NCI-H2029 (cell line): ENCODE measurements at regions not wholly inside any gene's neighbourhood (a gene's known extent, or its start where the extent isn't known, plus 50 kb on each side); places are given as distances from the start of the nearest gene placed in this dataset.
"Not testable (repeated sequence)": the region's sequence is repeated elsewhere in the genome, so short reads cannot be mapped to it uniquely, and the experiment has no call there.

Source experiments
- DNase-seq: peaks from one replicate; lab custom pipeline; 2025; lab: John Stamatoyannopoulos, UW

DNA sequence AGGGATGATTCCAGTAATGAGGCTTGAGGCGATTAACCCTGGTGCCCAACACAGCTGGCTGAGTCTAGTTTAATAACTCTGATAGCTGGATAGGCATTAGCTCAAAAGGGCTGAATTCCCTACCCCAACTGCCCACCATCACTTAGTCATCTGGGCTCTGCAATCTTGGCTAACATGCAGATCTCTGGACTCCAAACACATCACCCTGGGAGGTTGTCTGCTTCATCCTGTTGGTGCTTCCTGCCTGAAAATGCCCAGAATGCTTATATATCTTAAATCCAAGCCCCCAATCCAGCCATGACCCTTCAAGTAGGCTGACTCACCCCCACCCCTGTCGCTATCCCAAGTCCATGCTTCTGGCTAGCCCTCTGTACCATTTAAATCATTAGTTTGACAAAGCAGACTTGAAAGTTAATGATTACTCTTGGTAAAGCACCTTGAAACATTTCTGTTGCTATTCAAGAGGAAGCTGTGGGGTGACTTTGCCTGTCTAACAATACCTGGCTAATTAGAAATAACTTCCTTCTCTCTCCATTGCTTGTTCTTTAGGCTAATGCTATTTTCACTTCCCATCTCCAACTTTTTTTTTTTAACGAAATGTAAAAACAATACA is 107.0 kb upstream of the RORA start:
- DNase-seq: no peak

DNA sequence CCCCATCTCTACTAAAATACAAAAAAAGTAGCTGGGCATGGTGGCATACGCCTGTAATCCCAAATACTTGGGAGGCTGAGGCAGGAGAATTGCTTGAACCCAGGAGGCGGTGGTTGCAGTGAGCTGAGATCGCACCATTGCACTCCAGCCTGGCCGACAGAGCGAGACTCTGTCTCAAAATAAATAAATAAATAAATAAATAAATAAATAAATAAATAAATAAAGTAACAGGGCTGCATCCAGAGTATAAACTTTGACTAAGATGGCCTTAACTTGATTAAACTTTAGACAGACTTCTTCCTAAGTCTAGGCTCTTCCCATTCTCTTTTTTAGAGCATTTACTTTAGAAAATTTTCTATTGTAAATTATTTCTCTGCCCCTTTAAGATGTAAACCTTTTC is 105.6 kb upstream of the RORA start:
- not testable (repeated sequence) for DNase-seq

DNA sequence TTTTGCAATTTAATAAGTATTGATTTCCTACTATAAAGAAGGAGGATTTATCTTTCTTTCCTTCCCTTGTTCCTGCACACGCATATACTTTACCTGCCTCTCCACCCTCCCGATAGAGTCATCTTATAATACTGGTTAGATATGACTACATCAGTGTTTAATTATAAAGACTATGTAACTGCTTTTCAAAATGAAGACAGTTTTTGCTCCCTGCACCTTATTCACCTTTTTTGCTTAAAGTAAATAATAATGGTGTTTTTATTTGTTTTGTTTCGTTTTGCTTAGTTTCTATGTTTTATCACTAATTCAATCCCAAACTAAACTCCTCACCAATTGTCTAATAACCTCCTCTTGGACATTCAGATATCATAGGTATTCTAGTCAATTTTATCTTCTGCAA is 101.9 kb upstream of the RORA start:
- DNase-seq: no peak

DNA sequence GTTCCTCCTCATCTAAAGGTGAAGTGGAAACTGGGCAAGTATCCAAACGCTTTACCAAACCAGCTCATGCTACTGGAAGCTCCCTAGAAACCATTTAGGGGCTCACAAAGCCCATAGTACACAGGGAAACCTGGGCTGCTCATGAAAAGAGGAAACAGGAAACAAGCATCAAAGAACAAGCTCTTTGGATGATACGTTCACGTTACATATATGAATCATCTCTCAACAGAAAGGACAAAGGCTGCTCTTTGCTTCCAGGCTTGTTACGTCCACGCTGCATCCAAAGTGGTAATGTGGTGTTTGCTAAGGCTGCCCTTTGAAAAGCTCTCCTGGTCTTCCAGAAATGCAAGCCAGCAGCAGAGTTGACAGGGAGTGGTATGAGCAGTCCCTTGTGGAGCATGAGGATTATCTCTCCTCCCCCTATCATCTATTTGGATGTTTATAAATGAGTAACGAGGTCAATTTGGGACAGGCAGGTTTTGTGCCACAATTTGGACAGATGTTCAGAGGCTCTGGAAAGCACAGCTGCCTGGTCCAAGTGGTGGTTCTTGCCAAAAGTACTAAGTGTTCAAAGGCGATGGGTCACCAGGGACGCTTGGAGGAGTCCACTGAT is 98.0 kb upstream of the RORA start:
- DNase-seq: peak; percentile 92

DNA sequence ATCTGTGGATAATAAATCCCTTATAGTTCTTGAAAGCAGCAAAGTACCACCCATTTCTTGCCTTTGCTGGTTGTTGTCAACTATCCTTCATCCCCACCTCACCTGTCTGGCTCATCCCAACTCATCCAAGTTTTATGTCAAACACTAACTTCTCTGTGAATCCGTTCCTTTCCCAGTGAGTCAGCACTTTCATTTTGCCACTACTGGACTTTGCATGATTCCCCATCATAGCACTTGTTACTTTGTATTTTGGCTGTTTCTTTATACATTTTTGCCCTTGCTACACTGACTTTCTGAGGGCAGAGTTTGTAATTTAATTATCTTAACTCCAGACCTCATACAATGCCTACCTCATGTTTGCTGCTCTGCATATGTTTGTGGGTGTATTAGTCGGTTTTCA is 90.8 kb upstream of the RORA start:
- DNase-seq: no peak

DNA sequence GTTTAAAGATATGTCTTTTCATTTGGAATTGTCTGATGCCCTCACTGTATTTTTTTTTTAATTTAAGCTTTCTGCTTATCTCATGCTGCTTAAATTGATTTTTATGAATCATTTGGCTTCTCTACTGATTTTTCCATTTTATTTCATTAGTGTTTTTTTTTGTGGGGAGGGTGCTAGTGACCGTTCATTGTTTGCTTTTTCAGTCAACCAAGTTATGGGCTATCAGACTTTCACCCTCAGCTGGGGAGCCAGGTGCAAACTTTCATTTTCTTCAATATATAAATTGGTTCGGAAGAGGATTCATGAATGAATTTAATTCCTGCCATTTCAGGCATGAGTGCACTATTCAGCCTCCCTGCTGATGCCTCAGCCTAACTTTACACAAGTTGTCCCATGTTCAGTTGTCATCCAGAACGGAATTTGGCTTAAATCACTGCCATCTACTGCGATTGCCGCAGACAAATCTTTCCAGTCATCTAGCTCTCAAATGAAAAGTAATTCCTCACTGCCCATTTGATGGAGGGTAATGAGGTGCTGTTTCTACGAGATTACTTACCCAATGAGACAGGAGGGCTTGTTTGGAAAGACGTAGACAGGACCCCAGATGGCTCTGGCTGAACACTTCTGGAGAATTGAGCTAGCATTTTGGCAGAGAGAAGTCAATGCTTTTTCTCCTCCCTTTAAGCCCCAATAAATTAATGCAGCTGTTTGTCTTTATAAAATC is 89.9 kb upstream of the RORA start:
- DNase-seq: no peak

- peak; percentile 57 for DNase-seq
Observed at GRCh38 chr15:61318301-61318700, 89.2 kb upstream of the RORA start.

GRCh38 chr15:61315471-61315870 is 86.4 kb upstream of the RORA start:
- no peak for DNase-seq

DNA sequence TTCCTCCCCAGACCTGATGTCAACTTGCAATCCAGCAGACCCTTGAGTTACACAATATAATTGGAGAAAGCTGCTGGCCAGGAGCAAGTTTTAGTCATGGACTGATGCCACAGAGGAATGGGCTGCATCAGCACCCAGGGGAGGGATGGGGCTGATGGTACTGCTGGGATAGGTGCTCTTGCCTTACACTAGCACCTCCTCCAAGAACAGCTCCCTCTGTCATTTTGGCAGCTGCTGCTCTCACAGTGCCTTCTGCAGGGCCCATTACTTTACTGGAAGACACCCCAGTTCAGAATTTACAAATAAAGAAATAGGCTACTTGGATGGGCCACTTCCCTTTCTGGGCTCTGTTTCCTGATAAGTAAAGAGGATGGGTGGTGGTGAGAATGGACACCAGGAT is 85.3 kb upstream of the RORA start:
- no peak for DNase-seq

DNA sequence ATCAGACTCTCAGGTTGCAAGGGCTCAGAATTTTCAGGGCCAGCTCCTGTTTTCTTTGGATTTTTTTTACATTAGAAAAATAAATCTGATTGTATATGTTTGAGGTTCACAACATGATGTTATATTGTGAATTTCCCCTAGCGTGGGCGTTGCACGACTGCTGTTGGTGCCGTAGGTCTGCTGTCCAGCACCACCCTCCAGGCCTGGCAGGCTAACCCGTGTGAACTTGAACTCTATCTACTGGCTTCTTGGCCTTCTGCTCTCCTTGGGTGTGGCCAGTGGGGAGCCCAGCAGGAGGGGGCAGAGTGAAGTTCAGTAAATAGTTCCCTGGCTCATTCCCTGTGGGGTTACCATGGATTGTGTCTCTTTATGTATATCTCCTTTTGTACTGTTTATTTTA is 80.5 kb upstream of the RORA start:
- DNase-seq: no peak

DNA sequence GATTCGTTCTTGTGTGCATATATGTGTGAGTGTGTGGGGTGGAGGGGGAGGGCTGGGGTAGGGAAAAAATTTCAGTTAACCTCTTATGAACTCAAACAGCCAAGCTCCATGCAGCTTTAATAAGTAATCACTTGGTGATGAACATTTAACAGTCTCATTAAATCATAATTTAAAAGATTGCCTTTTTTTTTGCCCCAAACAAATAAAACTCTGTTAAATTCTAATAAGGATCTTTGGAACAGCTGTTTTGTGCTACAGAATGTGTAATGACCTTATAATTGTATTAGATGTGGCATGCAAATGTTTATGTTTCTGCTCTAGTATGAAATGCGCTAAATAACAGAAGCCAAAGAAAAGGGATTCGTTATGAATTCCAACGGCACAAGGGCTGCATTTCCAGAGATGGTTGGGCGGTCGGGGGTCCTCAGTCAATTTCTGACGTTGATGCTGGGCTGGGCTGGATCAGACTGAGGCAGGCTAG is 80.0 kb upstream of the RORA start:
- no peak for DNase-seq

GRCh38 chr15:61308437-61308836 is 79.3 kb upstream of the RORA start:
- DNase-seq: no peak

DNA sequence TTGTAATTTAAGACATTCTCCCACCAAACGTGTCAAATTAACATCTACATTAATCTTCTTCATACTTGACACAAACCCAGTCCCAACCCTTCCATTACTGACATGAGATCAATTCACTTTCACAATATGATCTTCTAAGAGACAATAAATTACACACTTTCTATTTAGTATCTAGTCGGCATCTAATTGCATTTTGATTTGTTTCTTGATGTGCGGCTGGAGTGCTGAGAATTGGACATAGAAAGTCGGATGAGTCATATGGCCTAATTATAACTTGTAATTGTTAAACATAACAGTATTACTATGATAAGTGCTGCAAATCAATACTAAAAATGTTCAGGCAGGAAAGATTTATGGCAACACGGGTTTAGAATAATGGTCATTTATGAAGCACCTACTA is 78.4 kb upstream of the RORA start:
- DNase-seq: no peak

GRCh38 chr15:61301701-61302100 is 72.6 kb upstream of the RORA start:
- no peak for DNase-seq

GRCh38 chr15:61299075-61299763 is 70.1 kb upstream of the RORA start:
- no peak for DNase-seq

GRCh38 chr15:61295239-61295638 is 66.1 kb upstream of the RORA start:
- no peak for DNase-seq

DNA sequence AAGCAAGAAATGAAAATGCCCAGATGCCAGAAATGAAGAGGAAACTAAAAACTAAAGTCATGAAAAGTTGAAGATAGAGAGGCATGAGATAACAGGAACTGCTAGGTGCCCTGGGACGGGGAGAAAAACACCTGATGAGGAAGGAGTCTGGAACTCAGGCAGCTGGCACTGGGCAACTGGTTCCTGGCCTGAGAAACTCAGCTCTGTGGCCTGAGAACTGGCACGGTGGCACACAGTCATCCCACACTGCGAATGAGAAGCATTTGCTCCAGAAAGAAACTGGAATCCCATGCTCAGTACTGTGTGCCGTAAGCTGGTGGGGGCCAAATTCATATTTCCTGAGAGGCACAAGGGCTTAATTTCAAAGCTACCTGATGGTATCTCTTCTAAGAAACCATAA is 53.6 kb upstream of the RORA start:
- no peak for DNase-seq

GRCh38 chr15:61281328-61281727 is 52.2 kb upstream of the RORA start:
- DNase-seq: no peak
